ENCODE measurements at regions not wholly inside any gene's neighbourhood (a gene's known extent, or its start where the extent isn't known, plus 50 kb on each side); places are given as distances from the start of the nearest gene placed in this dataset.

DNA sequence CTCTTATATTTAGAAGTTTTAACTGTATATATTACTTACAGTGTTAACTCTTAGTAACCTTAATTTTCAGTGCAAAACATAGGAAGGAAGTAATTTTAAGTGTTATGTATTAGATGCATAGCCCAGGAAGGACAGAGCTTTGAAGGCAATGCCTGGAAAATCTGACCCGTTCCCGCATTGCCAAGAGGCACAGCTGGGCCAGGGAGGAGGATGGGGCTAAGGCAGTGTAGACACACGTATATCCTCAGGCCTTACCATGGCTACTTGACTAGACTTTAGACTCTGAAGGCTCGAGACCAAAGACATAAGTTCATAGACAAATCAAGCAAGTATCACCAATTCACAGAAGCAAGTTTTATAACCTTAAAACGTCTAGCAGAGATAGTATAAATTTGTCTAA lies 1944.2 kb downstream of the OLFM4 start:
- H3K27me3 ChIP-seq = no peaks in the 10 kb centered on the region
- H3K4me1 ChIP-seq = no peaks in the 10 kb centered on the region
- no peaks in the 10 kb centered on the region for H3K36me3 ChIP-seq
- no peak for DNase-seq
- H3K4me3 ChIP-seq (ENCODE audit: low read depth, low read length) = no peak overlapping the region
- H3K9me3 ChIP-seq = no peaks in the 10 kb centered on the region
- TF ChIP-seq, protein P1, sequence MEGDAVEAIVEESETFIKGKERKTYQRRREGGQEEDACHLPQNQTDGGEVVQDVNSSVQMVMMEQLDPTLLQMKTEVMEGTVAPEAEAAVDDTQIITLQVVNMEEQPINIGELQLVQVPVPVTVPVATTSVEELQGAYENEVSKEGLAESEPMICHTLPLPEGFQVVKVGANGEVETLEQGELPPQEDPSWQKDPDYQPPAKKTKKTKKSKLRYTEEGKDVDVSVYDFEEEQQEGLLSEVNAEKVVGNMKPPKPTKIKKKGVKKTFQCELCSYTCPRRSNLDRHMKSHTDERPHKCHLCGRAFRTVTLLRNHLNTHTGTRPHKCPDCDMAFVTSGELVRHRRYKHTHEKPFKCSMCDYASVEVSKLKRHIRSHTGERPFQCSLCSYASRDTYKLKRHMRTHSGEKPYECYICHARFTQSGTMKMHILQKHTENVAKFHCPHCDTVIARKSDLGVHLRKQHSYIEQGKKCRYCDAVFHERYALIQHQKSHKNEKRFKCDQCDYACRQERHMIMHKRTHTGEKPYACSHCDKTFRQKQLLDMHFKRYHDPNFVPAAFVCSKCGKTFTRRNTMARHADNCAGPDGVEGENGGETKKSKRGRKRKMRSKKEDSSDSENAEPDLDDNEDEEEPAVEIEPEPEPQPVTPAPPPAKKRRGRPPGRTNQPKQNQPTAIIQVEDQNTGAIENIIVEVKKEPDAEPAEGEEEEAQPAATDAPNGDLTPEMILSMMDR (IDR thresholded peaks at IDR 0.05; ENCODE audit: low read depth, low read length) = no peak

DNA sequence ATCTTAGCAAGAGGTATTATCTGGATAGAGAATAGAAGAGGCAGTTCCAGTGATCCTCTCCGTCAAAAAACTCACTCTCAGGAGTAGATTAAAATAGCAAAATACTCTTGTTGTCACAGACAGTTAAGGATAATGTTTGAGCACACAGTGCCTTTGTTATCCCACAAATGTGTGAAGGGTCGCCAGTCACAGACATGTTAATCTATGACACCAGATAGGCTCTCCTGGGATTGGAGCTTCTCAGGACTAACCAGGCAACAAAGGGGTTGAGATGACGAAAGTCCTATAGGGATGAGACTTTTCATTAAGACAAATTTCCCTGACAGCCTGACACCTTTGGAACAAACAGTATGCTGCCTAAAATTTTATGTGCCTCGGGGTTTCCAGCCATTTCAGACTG lies 1947.1 kb downstream of the OLFM4 start:
- TF ChIP-seq, protein P1 (IDR thresholded peaks at IDR 0.05; ENCODE audit: low read depth, low read length) = no peak
- Histone ChIP-seq H3K9me3 (no peaks in the 10 kb centered on the region), H3K36me3 (no peaks in the 10 kb centered on the region), H3K4me3 (ENCODE audit: low read depth, low read length) (no peak overlapping the region), H3K27me3 (no peaks in the 10 kb centered on the region), H3K4me1 (no peaks in the 10 kb centered on the region)
- no peak for DNase-seq

DNA sequence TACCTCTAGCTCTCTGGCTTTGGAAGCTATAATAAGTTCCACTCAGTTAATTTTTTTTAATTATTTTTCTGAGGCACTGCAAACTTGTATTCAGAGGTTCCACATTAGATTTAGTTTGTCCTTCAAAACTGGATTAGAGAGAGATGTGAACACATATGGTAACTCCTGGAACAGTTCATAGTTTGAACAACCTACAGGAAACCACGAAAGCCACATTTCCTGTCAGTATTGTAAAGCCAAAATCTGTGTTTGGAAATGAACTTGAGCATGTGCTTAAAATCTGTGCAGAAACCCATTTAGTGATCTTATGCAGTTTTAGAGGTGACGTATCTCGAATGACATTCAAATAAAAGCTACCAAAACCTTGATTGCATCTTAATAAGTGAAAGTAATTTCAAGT lies 1952.0 kb downstream of the OLFM4 start:
- no peaks in the 10 kb centered on the region for H3K9me3 ChIP-seq
- H3K4me1 ChIP-seq = no peaks in the 10 kb centered on the region
- no peak overlapping the region for H3K4me3 ChIP-seq (ENCODE audit: low read depth, low read length)
- H3K36me3 ChIP-seq = no peaks in the 10 kb centered on the region
- no peak for DNase-seq
- TF ChIP-seq, protein P1 (IDR thresholded peaks at IDR 0.05; ENCODE audit: low read depth, low read length) = no peak
- no peaks in the 10 kb centered on the region for H3K27me3 ChIP-seq

DNA sequence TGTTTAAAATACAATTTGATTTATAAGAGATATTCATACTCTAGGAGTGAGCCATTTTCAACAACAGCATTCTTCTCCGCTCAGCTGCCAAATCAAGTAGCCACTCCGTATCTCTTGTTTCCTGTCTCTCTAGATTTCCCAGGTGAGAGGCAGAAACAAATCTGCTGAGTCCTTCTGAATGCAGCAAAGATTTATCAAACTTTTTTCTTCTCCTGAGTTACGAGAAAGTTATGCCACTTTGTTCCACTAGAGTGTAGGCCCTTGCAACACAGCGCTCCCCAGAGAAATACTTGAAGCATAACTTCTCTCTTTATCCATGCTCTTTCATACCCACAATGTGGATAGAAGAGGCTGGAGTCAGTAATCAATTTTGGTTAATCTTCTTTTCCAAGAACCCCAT lies 1960.8 kb downstream of the OLFM4 start:
- Histone ChIP-seq H3K27me3 (no peaks in the 10 kb centered on the region), H3K4me1 (no peaks in the 10 kb centered on the region), H3K9me3 (no peaks in the 10 kb centered on the region), H3K36me3 (no peaks in the 10 kb centered on the region), H3K4me3 (ENCODE audit: low read depth, low read length) (no peak overlapping the region)
- TF ChIP-seq, protein P1 (IDR thresholded peaks at IDR 0.05; ENCODE audit: low read depth, low read length) = 0 out of 2 replicates have a peak, but pooled peaks have one; percentile 8
- no peak for DNase-seq

DNA sequence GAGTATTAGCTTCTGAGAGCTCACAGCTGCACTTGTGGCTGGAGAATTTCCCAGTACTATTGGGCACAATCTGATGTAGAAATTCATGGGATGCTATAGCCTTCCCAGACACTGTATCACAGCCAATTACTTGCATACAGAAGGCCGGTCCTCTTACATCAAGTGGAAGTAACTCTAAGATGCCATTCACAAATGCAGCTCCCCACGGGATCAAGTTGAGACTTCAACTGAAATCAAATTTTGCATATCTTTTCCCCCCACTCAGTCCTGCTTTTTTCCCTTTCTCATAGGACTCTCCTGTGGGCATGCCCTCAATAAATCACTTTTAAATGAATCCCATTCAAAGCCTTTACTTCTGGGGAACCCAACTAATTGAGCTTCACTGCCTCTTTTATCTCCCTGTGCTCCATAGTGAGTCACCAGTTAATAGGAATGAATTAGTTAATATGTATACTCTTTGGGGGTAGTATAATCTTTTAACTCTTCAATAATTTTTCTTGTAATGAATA lies 1970.8 kb downstream of the OLFM4 start:
- no peaks in the 10 kb centered on the region for H3K27me3 ChIP-seq
- TF ChIP-seq, protein P1 (IDR thresholded peaks at IDR 0.05; ENCODE audit: low read depth, low read length) = no peak
- peak; percentile 22 for DNase-seq
- no peaks in the 10 kb centered on the region for H3K9me3 ChIP-seq
- H3K4me3 ChIP-seq (ENCODE audit: low read depth, low read length) = no peak overlapping the region
- no peaks in the 10 kb centered on the region for H3K4me1 ChIP-seq
- H3K36me3 ChIP-seq = no peaks in the 10 kb centered on the region

DNA sequence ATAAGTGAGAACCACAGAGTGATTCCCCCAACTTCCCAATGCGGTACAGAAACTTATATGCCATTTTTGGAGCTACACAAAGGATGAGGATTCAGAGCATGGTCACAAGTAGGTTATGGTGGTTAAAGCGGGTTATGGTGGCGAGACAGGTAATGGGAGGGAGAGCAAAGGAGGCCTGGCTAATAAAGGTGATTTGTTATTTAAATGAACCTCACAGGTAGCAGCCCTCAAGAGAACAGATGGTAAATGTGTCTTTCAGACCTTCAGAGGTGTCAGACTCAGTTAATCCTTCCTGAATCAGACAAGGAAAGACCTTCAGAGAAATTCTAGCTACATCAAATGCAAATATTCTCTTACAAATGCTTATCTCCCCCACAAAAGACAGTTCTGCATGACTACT lies 1971.4 kb downstream of the OLFM4 start:
- Histone ChIP-seq H3K9me3 (no peaks in the 10 kb centered on the region), H3K4me1 (no peaks in the 10 kb centered on the region), H3K27me3 (no peaks in the 10 kb centered on the region), H3K4me3 (ENCODE audit: low read depth, low read length) (no peak overlapping the region), H3K36me3 (no peaks in the 10 kb centered on the region)
- no peak for DNase-seq
- TF ChIP-seq, protein P1 (IDR thresholded peaks at IDR 0.05; ENCODE audit: low read depth, low read length) = no peak
